ENCODE measurements at regions not wholly inside any gene's neighbourhood (a gene's known extent, or its start where the extent isn't known, plus 50 kb on each side); places are given as distances from the start of the nearest gene placed in this dataset.

DNA sequence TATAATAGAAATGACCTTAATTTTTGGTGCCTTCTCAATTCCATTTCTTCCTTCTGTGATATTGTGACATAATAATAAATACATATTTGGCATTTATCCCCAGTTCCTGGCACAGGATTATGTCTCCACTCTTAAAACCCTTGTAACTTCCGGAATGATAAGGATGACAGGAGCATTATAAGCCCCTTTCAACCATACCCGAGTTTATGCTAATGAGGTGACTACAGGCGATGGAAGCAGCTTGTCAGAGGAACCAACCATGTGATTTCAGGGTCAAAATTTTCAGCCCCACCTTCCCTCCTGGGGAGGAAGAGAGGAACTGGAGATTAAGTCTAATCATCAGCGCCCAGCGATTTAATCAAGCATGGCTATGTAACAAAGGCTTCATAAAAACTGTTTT is 528.5 kb upstream of the CRIM1 start:
- Histone ChIP-seq H3K4me1 (replicated peaks in 1 of 4; ENCODE audit: control insufficient read depth in 3 of 4, insufficient read depth in 4 of 4, low read length in 3 of 4) (peaks cover 0 to 14% (median 7%) of the 10 kb centered on the region in 4 experiments; a peak in 3 of 7 replicates), H3K36me3 (ENCODE audit: control insufficient read depth in 2 of 4, insufficient read depth in 4 of 4, low read length in 3 of 4) (no peaks in the 10 kb centered on the region), H3K4me2 (ENCODE audit: insufficient read depth in 1 of 2, low read depth in 2 of 2, low read length in 2 of 2) (no peak overlapping the region), H2BK120ac (replicated peaks; ENCODE audit: low read depth, low read length) (no peak overlapping the region), H3K4me3 (ENCODE audit: extremely low read depth in 1 of 4, insufficient read depth in 2 of 4, low read depth in 3 of 4, low read length in 4 of 4) (no peak overlapping the region), H3K56ac (replicated peaks; ENCODE audit: insufficient read length, low read depth, low read length) (no peak overlapping the region), H3K23ac (ENCODE audit: insufficient read length) (no peak overlapping the region), H3K4ac (replicated peaks; ENCODE audit: insufficient read length, low read depth, low read length) (no peak overlapping the region), H2BK12ac (ENCODE audit: low read depth, low read length) (no peak overlapping the region), H3K9me3 (ENCODE audit: insufficient read depth in 2 of 2, low read depth in 1 of 2, low read length in 1 of 2) (no peaks in the 10 kb centered on the region), H3K23me2 (ENCODE audit: low read depth, low read length) (no peaks in the 10 kb centered on the region), H4K20me1 (replicated peaks in 1 of 2; ENCODE audit: control insufficient read depth in 1 of 2, insufficient read depth in 2 of 2, low read length in 2 of 2) (no peaks in the 10 kb centered on the region), H2BK20ac (ENCODE audit: low read length) (no peak overlapping the region), H2BK15ac (ENCODE audit: low read length) (no peak overlapping the region), H3K79me1 (ENCODE audit: low read depth, low read length) (no peaks in the 10 kb centered on the region), H4K5ac (ENCODE audit: insufficient read length, low read depth, low read length) (no peak overlapping the region), H4K8ac (ENCODE audit: extremely low read depth, insufficient read depth, low read length) (no peak overlapping the region), H2BK5ac (ENCODE audit: low read depth, low read length) (no peak overlapping the region), H3K27ac (ENCODE audit: low read depth, low read length) (no peak overlapping the region), H2AK5ac (ENCODE audit: low read depth, low read length) (no peak overlapping the region), H2AFZ (ENCODE audit: low read length) (no peak overlapping the region), H3K27me3 (replicated peaks in 1 of 4; ENCODE audit: control insufficient read depth in 3 of 4, extremely low read depth in 1 of 4, insufficient read depth in 3 of 4, low read length in 3 of 4) (no peaks in the 10 kb centered on the region), H3K18ac (ENCODE audit: extremely low read depth, low read length) (no peak overlapping the region), H3K79me2 (ENCODE audit: control insufficient read depth in 1 of 2, insufficient read depth in 2 of 2, low read length in 2 of 2) (no peaks in the 10 kb centered on the region), H3K9ac (replicated peaks in 1 of 4; ENCODE audit: extremely low read depth in 1 of 4, low read depth in 3 of 4, low read length in 3 of 4) (no peak overlapping the region), H4K91ac (replicated peaks; ENCODE audit: insufficient read length, low read length) (no peak overlapping the region), H3K14ac (ENCODE audit: insufficient read length) (no peak overlapping the region)
- ChIA-PET CTCF (ENCODE audit: partially characterized antibody) (no interaction called here), POLR2A (ENCODE audit: partially characterized antibody) (no interaction called here)
- WGBS, 2 experiments (ENCODE audit: extremely low coverage in 1 of 2, insufficient coverage in 1 of 2, insufficient read length in 1 of 2, insufficient replicate concordance in 2 of 2, low coverage in 1 of 2, low lambda C conversion rate in 2 of 2, missing lambda C conversion rate in 1 of 2), result 95% methylated on average over 5 of the region's 5 CpGs; no CpG with 5 or more reads in 1 of the 2 experiments
- no peak for FAIRE-seq
- TF ChIP-seq SIN3A (conservative IDR thresholded peaks at IDR 0.05 in 1 of 2, IDR thresholded peaks at IDR 0.05 in 1 of 2; ENCODE audit: low read depth in 1 of 2, low read length in 2 of 2) (no peak), POU5F1 (IDR thresholded peaks at IDR 0.05; ENCODE audit: low read depth, low read length) (no peak), TAF1 (IDR thresholded peaks at IDR 0.05; ENCODE audit: low read depth, low read length) (no peak), EP300 (IDR thresholded peaks at IDR 0.05; ENCODE audit: borderline replicate concordance in 1 of 2, low read depth in 2 of 2, low read length in 2 of 2) (no peak), CHD1 (IDR thresholded peaks at IDR 0.05; ENCODE audit: low read depth, low read length) (no peak), E2F6 (IDR thresholded peaks at IDR 0.05) (no peak), TAF7 (optimal IDR thresholded peaks at IDR 0.05; ENCODE audit: borderline replicate concordance, low read depth, low read length) (no peak), SIRT6 (IDR thresholded peaks at IDR 0.05; ENCODE audit: low read length) (no peak), HDAC6 (IDR thresholded peaks at IDR 0.05; ENCODE audit: low read depth, low read length) (no peak), CBX8 (IDR thresholded peaks at IDR 0.05; ENCODE audit: borderline replicate concordance, low read depth, low read length) (no peak), SP1 (IDR thresholded peaks at IDR 0.05; ENCODE audit: low read depth, low read length) (no peak), POLR2AphosphoS5 (IDR thresholded peaks at IDR 0.05; ENCODE audit: low read depth, low read length) (no peak)
- TF ChIP-seq, protein P1, sequence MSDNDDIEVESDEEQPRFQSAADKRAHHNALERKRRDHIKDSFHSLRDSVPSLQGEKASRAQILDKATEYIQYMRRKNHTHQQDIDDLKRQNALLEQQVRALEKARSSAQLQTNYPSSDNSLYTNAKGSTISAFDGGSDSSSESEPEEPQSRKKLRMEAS (IDR thresholded peaks at IDR 0.05), result no peak
- DNase-seq (ENCODE audit: low read depth in 1 of 2, low spot score in 2 of 2), result no peak

All from H1 (cell line).